GM06990 (cell line): ENCODE measurements at regions not wholly inside any gene's neighbourhood (a gene's known extent, or its start where the extent isn't known, plus 50 kb on each side); places are given as distances from the start of the nearest gene placed in this dataset.

Experiments
- DNase-seq: peaks from one replicate; pipeline ENCODE4 v3.0.0-alpha.2; 2011; ENCODE audit not compliant: insufficient read length; ENCODE audit errors: extremely low read depth
- H3K27me3 ChIP-seq: replicated peaks from 2 replicates; pipeline ENCODE4 v1.6.0; 2011; ENCODE audit warnings: low read length; ENCODE audit not compliant: control insufficient read depth, insufficient read depth
- H3K36me3 ChIP-seq: 2 replicates; pipeline ENCODE4 v1.5.1; 2011; ENCODE audit warnings: low read length; ENCODE audit not compliant: control insufficient read depth, insufficient read depth
- H3K4me3 ChIP-seq: replicated peaks from 2 replicates; pipeline ENCODE4 v1.5.1; 2011; ENCODE audit warnings: low read depth, mild to moderate bottlenecking, control low read depth, low read length
- TF ChIP-seq, protein P1 (sequence below): IDR thresholded peaks from 2 replicates; pipeline ENCODE4 v1.5.1; 2011; ENCODE audit warnings: low read length, control low read depth, mild to moderate bottlenecking, inconsistent platforms; ENCODE audit not compliant: insufficient read depth, poor library complexity, severe bottlenecking

DNA sequence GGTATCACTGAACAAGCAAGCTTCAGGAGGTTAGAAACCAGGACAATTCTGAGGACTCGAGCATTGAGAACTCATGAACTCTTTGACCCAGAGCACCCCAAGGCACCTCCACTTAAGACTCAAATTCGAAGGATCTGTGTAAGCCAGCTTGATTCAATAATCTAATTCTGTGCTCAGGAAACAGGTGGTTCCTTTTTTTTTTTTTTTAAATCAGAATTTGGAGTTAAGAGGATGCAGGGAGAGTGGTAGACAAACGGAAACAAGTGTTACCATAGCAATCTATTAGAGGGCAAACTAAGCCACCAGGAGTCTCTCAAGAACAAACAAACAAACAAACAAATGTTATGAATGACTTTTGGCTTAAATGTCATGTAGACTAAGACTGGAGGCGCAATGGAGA lies 53.8 kb upstream of the DPH5 start:
- TF ChIP-seq, protein P1, sequence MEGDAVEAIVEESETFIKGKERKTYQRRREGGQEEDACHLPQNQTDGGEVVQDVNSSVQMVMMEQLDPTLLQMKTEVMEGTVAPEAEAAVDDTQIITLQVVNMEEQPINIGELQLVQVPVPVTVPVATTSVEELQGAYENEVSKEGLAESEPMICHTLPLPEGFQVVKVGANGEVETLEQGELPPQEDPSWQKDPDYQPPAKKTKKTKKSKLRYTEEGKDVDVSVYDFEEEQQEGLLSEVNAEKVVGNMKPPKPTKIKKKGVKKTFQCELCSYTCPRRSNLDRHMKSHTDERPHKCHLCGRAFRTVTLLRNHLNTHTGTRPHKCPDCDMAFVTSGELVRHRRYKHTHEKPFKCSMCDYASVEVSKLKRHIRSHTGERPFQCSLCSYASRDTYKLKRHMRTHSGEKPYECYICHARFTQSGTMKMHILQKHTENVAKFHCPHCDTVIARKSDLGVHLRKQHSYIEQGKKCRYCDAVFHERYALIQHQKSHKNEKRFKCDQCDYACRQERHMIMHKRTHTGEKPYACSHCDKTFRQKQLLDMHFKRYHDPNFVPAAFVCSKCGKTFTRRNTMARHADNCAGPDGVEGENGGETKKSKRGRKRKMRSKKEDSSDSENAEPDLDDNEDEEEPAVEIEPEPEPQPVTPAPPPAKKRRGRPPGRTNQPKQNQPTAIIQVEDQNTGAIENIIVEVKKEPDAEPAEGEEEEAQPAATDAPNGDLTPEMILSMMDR = no peak
- no peak for DNase-seq
- H3K36me3 ChIP-seq = peaks cover 5% of the 10 kb centered on the region; the same call in 1 of the 2 replicates
- H3K27me3 ChIP-seq = no peaks in the 10 kb centered on the region
- H3K4me3 ChIP-seq = no peak overlapping the region

DNA sequence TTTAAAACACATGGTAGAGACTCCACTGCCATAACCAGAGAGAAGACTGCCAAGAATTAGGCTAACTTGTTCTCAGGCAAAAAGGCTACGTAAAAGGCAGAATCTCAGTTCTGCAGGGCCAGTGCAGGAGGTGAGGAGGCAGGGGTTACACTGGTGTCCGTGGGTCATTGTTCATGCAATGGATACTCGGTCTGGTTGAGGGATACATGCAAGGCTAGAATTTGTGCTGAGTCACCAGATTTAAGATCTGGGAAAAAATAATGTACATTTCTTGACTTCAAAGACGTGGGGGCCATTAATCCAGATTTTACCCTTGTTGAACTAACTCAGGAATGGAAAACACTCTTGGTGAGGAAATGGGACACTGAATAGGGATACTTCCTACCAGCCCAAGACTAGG lies 52.3 kb upstream of the DPH5 start:
- peaks cover 5% of the 10 kb centered on the region for H3K36me3 ChIP-seq
- H3K27me3 ChIP-seq = no peaks in the 10 kb centered on the region
- no peak overlapping the region for H3K4me3 ChIP-seq
- TF ChIP-seq, protein P1 = no peak
- no peak for DNase-seq

DNA sequence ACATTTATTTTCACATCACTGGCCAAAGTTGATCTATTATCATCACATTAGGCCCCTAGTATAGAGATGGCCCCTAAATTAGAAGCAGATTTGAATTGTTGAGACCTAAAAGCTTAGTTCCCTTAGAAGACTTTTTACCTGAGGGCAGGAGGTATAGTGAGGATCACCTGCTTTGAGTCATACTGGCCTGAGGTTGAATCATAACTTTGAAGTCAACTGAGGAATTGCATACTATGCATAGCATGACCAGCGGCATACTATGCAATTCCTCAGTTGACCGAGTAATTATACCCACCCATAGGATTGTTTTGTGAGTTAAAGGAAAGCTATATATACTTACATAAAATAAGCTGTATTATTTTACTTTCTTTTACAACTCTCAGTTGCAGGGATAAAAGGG lies 50.3 kb upstream of the DPH5 start:
- no peak for DNase-seq
- Histone ChIP-seq H3K27me3 (no peaks in the 10 kb centered on the region), H3K36me3 (peaks cover 4% of the 10 kb centered on the region), H3K4me3 (no peak overlapping the region)
- TF ChIP-seq, protein P1 = no peak
